ENCODE measurements at regions not wholly inside any gene's neighbourhood (a gene's known extent, or its start where the extent isn't known, plus 50 kb on each side); places are given as distances from the start of the nearest gene placed in this dataset.

DNA sequence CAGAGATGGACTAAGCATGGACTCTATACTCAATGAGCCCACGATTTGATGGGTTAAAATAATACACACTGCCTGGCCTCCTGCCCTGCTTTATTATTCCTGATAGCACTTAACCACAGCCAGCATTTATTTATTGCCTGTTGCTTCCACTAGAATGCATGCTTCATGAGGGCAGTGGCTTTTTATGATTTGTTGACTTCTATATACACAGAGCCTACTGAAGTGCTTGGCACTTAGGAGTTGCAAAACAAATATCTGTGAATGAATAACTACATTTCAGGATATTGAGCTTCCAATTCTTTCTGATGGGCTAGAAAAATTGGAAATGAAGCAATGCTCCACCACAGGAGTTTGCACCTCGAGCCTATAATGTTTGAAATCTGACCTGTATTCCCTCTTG, 513.6 kb upstream of the ZMIZ1 start:
- no peak for TF ChIP-seq CTCF (conservative IDR thresholded peaks at IDR 0.05; ENCODE audit: low read depth, low read length)
- TF ChIP-seq EZH2 (IDR thresholded peaks at IDR 0.05; ENCODE audit: low read length, unreplicated experiment) = no peak

Data from PC-3 (cell line).